ENCODE measurements at regions not wholly inside any gene's neighbourhood (a gene's known extent, or its start where the extent isn't known, plus 50 kb on each side); places are given as distances from the start of the nearest gene placed in this dataset.

GRCh38 chr10:55495555-55495954, 694.5 kb upstream of the PCDH15 start:
- TF ChIP-seq, protein P1, sequence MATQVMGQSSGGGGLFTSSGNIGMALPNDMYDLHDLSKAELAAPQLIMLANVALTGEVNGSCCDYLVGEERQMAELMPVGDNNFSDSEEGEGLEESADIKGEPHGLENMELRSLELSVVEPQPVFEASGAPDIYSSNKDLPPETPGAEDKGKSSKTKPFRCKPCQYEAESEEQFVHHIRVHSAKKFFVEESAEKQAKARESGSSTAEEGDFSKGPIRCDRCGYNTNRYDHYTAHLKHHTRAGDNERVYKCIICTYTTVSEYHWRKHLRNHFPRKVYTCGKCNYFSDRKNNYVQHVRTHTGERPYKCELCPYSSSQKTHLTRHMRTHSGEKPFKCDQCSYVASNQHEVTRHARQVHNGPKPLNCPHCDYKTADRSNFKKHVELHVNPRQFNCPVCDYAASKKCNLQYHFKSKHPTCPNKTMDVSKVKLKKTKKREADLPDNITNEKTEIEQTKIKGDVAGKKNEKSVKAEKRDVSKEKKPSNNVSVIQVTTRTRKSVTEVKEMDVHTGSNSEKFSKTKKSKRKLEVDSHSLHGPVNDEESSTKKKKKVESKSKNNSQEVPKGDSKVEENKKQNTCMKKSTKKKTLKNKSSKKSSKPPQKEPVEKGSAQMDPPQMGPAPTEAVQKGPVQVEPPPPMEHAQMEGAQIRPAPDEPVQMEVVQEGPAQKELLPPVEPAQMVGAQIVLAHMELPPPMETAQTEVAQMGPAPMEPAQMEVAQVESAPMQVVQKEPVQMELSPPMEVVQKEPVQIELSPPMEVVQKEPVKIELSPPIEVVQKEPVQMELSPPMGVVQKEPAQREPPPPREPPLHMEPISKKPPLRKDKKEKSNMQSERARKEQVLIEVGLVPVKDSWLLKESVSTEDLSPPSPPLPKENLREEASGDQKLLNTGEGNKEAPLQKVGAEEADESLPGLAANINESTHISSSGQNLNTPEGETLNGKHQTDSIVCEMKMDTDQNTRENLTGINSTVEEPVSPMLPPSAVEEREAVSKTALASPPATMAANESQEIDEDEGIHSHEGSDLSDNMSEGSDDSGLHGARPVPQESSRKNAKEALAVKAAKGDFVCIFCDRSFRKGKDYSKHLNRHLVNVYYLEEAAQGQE (IDR thresholded peaks at IDR 0.05; ENCODE audit: borderline replicate concordance) = no peak
- TF ChIP-seq POLR2AphosphoS5 (IDR thresholded peaks at IDR 0.05) (no peak), CTCF (IDR thresholded peaks at IDR 0.05; ENCODE audit: poor library complexity, severe bottlenecking) (no peak), EZH2 (IDR thresholded peaks at IDR 0.05; ENCODE audit: borderline replicate concordance, insufficient read depth, low read length, poor library complexity, severe bottlenecking) (no peak), SMC3 (conservative IDR thresholded peaks at IDR 0.05; ENCODE audit: poor library complexity) (no peak), MXI1 (conservative IDR thresholded peaks at IDR 0.05; ENCODE audit: poor library complexity, severe bottlenecking) (no peak)

Data from neural cell (in vitro differentiated cells).